A549 (cell line): ENCODE measurements at regions not wholly inside any gene's neighbourhood (a gene's known extent, or its start where the extent isn't known, plus 50 kb on each side); places are given as distances from the start of the nearest gene placed in this dataset.

Source experiments
- ATAC-seq, 2 experiments: fragments of 200-7000 bp in 1 of 2; fragments of >200 bp in 1 of 2; cut with Nextera tagmentation in 1 of 2; cut with Tn5 transposase in 1 of 2; 3 replicates each; pipeline versions ENCODE4 v1.8.0 to v1.9.1; 2018 to 2020; ENCODE audit warnings: mild to moderate bottlenecking in 1 of 2, moderate library complexity in 1 of 2
- CTCF ChIA-PET: fragments of 300-600 bp; sonication (Branson Sonifier 250); formaldehyde crosslinking; extraction: SDS; loops from one replicate; lab custom pipeline; 2021; ENCODE audit warnings: antibody characterized with exemption, inconsistent platforms; lab: Yijun Ruan, JAX
- POLR2A ChIA-PET: fragments of 350-600 bp; formaldehyde crosslinking; extraction: SDS; loops from one replicate; lab custom pipeline; 2021; ENCODE audit warnings: antibody characterized with exemption, inconsistent platforms; lab: Yijun Ruan, JAX
- DNase-seq, 2 experiments: peaks; one replicate each; pipeline versions ENCODE4 v3.0.0 to v3.0.0-alpha.2; 2011 to 2016; ENCODE audit warnings: low read depth in 1 of 2, low spot score in 1 of 2
- FAIRE-seq: peaks from 2 replicates; lab custom pipeline; 2011; peaks lifted over from hg19 to GRCh38; lab: Jason Lieb, UNC
- H3K27ac ChIP-seq, 2 experiments: fragments of >200 bp; sonication (Bioruptor Twin); formaldehyde crosslinking; 3 replicates each; pipeline ENCODE4 v1.5.1; 2016 to 2017
- H3K4me1 ChIP-seq: fragments of >200 bp; sonication (Bioruptor Twin); formaldehyde crosslinking; 3 replicates; pipeline ENCODE4 v1.6.1; 2016
- H3K4me2 ChIP-seq: fragments of >200 bp; sonication (Bioruptor Twin); formaldehyde crosslinking; 3 replicates; pipeline ENCODE4 v1.6.1; 2016
- H3K4me3 ChIP-seq: fragments of >200 bp; sonication (Bioruptor Twin); formaldehyde crosslinking; 3 replicates; pipeline ENCODE4 v1.5.1; 2016
- H3K9me3 ChIP-seq: fragments of >200 bp; sonication (Bioruptor Twin); formaldehyde crosslinking; 3 replicates; pipeline ENCODE4 v1.6.1; 2016
- CBX8 ChIP-seq: fragments of 200-600 bp; sonication (generic); IDR thresholded peaks from 2 replicates; pipeline ENCODE4 v1.6.1; 2016
- CHD2 ChIP-seq: fragments of 150-350 bp; IDR thresholded peaks from 2 replicates; pipeline ENCODE4 v1.6.1; 2014; ENCODE audit warnings: low read length; ENCODE audit not compliant: partially characterized antibody
- CHD4 ChIP-seq: fragments of 200-600 bp; sonication (generic); IDR thresholded peaks from 2 replicates; pipeline ENCODE4 v1.6.1; 2016; ENCODE audit warnings: antibody characterized with exemption, mild to moderate bottlenecking, borderline replicate concordance
- EHF ChIP-seq: fragments of 250-450 bp; sonication (Bioruptor Pico); IDR thresholded peaks from 2 replicates; pipeline ENCODE4 v1.5.0; 2020; ENCODE audit warnings: mild to moderate bottlenecking
- EP300 ChIP-seq, 2 experiments: fragments of >200 bp; sonication (Bioruptor Twin); formaldehyde crosslinking; IDR thresholded peaks; 2 replicates in 1 of 2; 3 replicates in 1 of 2; pipeline ENCODE4 v1.6.1; 2016 to 2017
- ESRRA ChIP-seq: fragments of 150-350 bp; IDR thresholded peaks from 2 replicates; pipeline ENCODE4 v1.6.1; 2014; ENCODE audit warnings: mild to moderate bottlenecking, low read length, borderline replicate concordance
- FOXS1 ChIP-seq: fragments of 250-450 bp; sonication (Bioruptor Pico); IDR thresholded peaks from 2 replicates; pipeline ENCODE4 v1.5.0; 2020; ENCODE audit warnings: mild to moderate bottlenecking, moderate library complexity
- HEYL ChIP-seq: fragments of 250-450 bp; sonication (Bioruptor Pico); IDR thresholded peaks from 2 replicates; pipeline ENCODE4 v1.8.0; 2021; ENCODE audit warnings: mild to moderate bottlenecking, moderate library complexity
- HOXA7 ChIP-seq: fragments of 250-450 bp; sonication (Bioruptor Pico); IDR thresholded peaks from 2 replicates; pipeline ENCODE4 v1.5.0; 2020; ENCODE audit warnings: mild to moderate bottlenecking, moderate library complexity
- HOXB13 ChIP-seq: fragments of 250-450 bp; sonication (Bioruptor Pico); IDR thresholded peaks from 2 replicates; pipeline ENCODE4 v1.5.0; 2020; ENCODE audit warnings: low read depth, mild to moderate bottlenecking, moderate library complexity
- NFE2L2 ChIP-seq: fragments of 150-350 bp; conservative IDR thresholded peaks from 2 replicates; pipeline ENCODE4 v1.6.1; 2014; ENCODE audit warnings: low read length
- NPAS2 ChIP-seq: fragments of 250-450 bp; sonication (Bioruptor Pico); IDR thresholded peaks from 2 replicates; pipeline ENCODE4 v1.8.0; 2022; ENCODE audit warnings: mild to moderate bottlenecking, moderate library complexity, borderline replicate concordance
- RARB ChIP-seq: fragments of 250-450 bp; sonication (Bioruptor Pico); IDR thresholded peaks from 2 replicates; pipeline ENCODE4 v1.8.0; 2021; ENCODE audit warnings: mild to moderate bottlenecking, moderate library complexity
- REST ChIP-seq: fragments of 200-600 bp; sonication (generic); IDR thresholded peaks from 2 replicates; pipeline ENCODE4 v1.6.1; 2016; ENCODE audit warnings: antibody characterized with exemption, mild to moderate bottlenecking, moderate library complexity
- RFX5 ChIP-seq: fragments of 450-650 bp; IDR thresholded peaks from 2 replicates; pipeline ENCODE4 v1.7.1; 2014; ENCODE audit warnings: antibody characterized with exemption, mild to moderate bottlenecking, moderate library complexity
- TP53 ChIP-seq: fragments of 250-450 bp; sonication (Bioruptor Pico); IDR thresholded peaks from 2 replicates; pipeline ENCODE4 v1.5.0; 2021; ENCODE audit warnings: mild to moderate bottlenecking, moderate library complexity
- ZSCAN20 ChIP-seq: fragments of 250-450 bp; sonication (Bioruptor Pico); IDR thresholded peaks from 2 replicates; pipeline ENCODE4 v1.8.0; 2022; ENCODE audit warnings: mild to moderate bottlenecking, moderate library complexity
- WGBS: methylation state at CpG from one replicate; pipeline ENCODE4 v1.1.6; 2017; ENCODE audit errors: missing lambda C conversion rate; 5-methylcytosine and 5-hydroxymethylcytosine counted together
- TF ChIP-seq, protein P1 (sequence below): fragments of 150-350 bp; IDR thresholded peaks from 2 replicates; pipeline ENCODE4 v1.6.1; 2014; ENCODE audit warnings: low read depth, mild to moderate bottlenecking, low read length
- TF ChIP-seq, protein P2 (sequence below): IDR thresholded peaks from 2 replicates; pipeline ENCODE4 v1.6.1; 2012; ENCODE audit warnings: low read depth, borderline replicate concordance
- TF ChIP-seq, protein P3 (sequence below): IDR thresholded peaks from 2 replicates; pipeline ENCODE4 v1.6.1; 2012
- TF ChIP-seq, protein P4 (sequence below): fragments of 250-450 bp; sonication (Bioruptor Pico); IDR thresholded peaks from 2 replicates; pipeline ENCODE4 v1.5.0; 2021; ENCODE audit warnings: mild to moderate bottlenecking, moderate library complexity, borderline replicate concordance
- TF ChIP-seq, protein P5 (sequence below): IDR thresholded peaks from 2 replicates; pipeline ENCODE4 v1.6.1; 2012

- FAIRE-seq (no peak), DNase-seq (no peak), ATAC-seq (no peak)
- Histone ChIP-seq H3K4me1 (no peaks in the 10 kb centered on the region), H3K4me3 (no peak overlapping the region), H3K9me3 (no peaks in the 10 kb centered on the region), H3K4me2 (no peak overlapping the region), H3K27ac (no peak overlapping the region)
- CTCF ChIA-PET, result no interaction called here
- POLR2A ChIA-PET, result no interaction called here
- WGBS, result 28% methylated on average over 12 of the region's 12 CpGs
- TF ChIP-seq CHD2, result no peak
- no peak for TF ChIP-seq RFX5
These were observed 478.5 kb downstream of the QKI start for GRCh38 chr6:163892824-163893561.

DNA sequence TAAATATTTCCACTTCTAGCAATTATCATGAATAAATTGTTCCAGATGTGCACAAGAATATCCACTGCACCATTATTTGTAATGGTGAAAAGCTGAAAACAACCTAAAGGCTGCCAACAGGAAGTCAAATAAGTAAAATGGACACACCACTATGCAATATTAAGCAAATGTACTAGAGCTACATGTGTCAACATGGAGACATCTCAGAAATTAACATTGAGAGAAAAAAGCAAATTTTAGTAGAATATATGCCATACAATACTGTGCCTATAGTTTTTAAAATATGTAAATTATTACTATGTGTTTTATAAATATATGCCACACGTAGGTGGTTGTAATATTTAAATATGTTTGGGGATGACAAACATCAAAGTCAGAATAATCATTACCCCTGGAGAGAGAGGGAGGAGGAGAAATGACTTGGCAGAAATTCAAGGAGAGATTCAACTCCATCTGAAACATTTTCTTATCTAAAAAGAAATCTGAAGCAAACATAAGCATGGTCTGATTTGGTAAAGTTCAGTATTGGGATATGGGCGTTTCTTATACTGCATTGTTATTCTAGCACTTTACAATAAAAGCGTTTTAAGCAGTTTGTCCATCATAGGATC, 475.5 kb downstream of the QKI start:
- 16% methylated on average over 3 of the region's 3 CpGs for WGBS
- DNase-seq (no peak), ATAC-seq (no peak), FAIRE-seq (no peak)
- TF ChIP-seq RARB (CRISPR knock-in tag) (no peak), CHD4 (no peak), HOXB13 (CRISPR knock-in tag) (no peak), EHF (CRISPR knock-in tag) (no peak), TP53 (CRISPR knock-in tag) (no peak), FOXS1 (no peak)
- TF ChIP-seq, protein P1, sequence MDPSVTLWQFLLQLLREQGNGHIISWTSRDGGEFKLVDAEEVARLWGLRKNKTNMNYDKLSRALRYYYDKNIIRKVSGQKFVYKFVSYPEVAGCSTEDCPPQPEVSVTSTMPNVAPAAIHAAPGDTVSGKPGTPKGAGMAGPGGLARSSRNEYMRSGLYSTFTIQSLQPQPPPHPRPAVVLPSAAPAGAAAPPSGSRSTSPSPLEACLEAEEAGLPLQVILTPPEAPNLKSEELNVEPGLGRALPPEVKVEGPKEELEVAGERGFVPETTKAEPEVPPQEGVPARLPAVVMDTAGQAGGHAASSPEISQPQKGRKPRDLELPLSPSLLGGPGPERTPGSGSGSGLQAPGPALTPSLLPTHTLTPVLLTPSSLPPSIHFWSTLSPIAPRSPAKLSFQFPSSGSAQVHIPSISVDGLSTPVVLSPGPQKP, result no peak
- Histone ChIP-seq H3K9me3 (no peaks in the 10 kb centered on the region), H3K27ac (no peak overlapping the region), H3K4me3 (no peak overlapping the region), H3K4me2 (no peak overlapping the region), H3K4me1 (no peaks in the 10 kb centered on the region)
- CTCF ChIA-PET, result interaction anchor here (0.7 kb wide), 1 partner anchor 1944 kb away, joined by 3 read pairs; no protein-coding TSS in a partner anchor
- POLR2A ChIA-PET, result no interaction called here

DNA sequence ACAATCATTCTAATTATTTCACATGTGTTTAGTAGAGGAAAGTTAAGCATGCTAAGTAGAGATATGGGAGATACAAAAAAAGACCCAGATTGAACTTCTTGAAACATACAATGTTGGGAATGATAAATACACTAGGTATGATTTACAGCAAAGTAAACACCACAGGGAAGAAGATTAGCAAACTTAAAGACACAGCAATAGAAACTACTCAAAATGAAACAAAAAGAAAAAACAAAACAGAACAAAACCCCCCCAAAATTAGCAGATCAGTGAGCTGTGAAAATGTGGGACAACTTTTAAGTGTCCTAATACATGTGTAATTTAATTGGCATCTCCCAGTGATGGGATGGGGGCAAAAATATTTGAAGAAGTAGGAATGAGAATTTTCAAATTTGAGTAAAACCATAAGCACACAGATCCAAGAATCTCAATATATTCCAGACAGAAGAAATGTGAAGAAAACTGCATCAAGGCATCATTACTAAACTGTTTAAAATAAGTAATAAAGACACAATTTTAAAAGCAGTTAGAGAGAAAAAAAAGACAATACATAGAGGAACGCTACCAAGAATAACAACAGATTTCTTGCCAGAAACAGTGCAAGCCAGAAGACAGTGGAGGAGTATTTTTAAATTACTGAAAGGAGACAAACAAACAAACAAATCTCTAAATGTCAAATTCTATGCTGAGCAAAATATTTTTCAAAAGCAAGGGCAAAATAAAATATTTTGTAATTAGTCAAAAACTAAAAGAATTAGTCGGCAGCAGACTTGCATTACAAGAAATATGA, 473.7 kb downstream of the QKI start:
- ChIA-PET POLR2A (no interaction called here), CTCF (no interaction called here)
- 30% methylated on average over 2 of the region's 2 CpGs for WGBS
- H3K9me3 ChIP-seq, result no peaks in the 10 kb centered on the region
- H3K4me2 ChIP-seq, result no peak overlapping the region
- H3K4me1 ChIP-seq, result no peaks in the 10 kb centered on the region
- no peak overlapping the region for H3K27ac ChIP-seq
- H3K4me3 ChIP-seq, result no peak overlapping the region
- DNase-seq, result no peak
- TF ChIP-seq, protein P2, sequence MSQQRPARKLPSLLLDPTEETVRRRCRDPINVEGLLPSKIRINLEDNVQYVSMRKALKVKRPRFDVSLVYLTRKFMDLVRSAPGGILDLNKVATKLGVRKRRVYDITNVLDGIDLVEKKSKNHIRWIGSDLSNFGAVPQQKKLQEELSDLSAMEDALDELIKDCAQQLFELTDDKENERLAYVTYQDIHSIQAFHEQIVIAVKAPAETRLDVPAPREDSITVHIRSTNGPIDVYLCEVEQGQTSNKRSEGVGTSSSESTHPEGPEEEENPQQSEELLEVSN, result no peak
- TF ChIP-seq HEYL (CRISPR knock-in tag) (no peak), NFE2L2 (no peak), RARB (CRISPR knock-in tag) (no peak), HOXA7 (no peak), NPAS2 (CRISPR knock-in tag) (no peak), ESRRA (no peak), CBX8 (no peak), REST (no peak), EP300 (IDR thresholded peaks at IDR 0.05) (no peak), FOXS1 (no peak), ZSCAN20 (CRISPR knock-in tag) (no peak)
- TF ChIP-seq, protein P3, sequence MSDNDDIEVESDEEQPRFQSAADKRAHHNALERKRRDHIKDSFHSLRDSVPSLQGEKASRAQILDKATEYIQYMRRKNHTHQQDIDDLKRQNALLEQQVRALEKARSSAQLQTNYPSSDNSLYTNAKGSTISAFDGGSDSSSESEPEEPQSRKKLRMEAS, result no peak
- TF ChIP-seq, protein P4, sequence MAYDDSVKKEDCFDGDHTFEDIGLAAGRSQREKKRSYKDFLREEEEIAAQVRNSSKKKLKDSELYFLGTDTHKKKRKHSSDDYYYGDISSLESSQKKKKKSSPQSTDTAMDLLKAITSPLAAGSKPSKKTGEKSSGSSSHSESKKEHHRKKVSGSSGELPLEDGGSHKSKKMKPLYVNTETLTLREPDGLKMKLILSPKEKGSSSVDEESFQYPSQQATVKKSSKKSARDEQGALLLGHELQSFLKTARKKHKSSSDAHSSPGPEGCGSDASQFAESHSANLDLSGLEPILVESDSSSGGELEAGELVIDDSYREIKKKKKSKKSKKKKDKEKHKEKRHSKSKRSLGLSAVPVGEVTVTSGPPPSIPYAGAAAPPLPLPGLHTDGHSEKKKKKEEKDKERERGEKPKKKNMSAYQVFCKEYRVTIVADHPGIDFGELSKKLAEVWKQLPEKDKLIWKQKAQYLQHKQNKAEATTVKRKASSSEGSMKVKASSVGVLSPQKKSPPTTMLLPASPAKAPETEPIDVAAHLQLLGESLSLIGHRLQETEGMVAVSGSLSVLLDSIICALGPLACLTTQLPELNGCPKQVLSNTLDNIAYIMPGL (CRISPR knock-in tag), result no peak
- TF ChIP-seq, protein P5, sequence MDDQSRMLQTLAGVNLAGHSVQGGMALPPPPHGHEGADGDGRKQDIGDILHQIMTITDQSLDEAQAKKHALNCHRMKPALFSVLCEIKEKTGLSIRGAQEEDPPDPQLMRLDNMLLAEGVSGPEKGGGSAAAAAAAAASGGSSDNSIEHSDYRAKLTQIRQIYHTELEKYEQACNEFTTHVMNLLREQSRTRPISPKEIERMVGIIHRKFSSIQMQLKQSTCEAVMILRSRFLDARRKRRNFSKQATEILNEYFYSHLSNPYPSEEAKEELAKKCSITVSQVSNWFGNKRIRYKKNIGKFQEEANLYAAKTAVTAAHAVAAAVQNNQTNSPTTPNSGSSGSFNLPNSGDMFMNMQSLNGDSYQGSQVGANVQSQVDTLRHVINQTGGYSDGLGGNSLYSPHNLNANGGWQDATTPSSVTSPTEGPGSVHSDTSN, result no peak
- no peak for ATAC-seq
- no peak for FAIRE-seq
